ENCODE measurements at regions not wholly inside any gene's neighbourhood (a gene's known extent, or its start where the extent isn't known, plus 50 kb on each side); places are given as distances from the start of the nearest gene placed in this dataset.

DNA sequence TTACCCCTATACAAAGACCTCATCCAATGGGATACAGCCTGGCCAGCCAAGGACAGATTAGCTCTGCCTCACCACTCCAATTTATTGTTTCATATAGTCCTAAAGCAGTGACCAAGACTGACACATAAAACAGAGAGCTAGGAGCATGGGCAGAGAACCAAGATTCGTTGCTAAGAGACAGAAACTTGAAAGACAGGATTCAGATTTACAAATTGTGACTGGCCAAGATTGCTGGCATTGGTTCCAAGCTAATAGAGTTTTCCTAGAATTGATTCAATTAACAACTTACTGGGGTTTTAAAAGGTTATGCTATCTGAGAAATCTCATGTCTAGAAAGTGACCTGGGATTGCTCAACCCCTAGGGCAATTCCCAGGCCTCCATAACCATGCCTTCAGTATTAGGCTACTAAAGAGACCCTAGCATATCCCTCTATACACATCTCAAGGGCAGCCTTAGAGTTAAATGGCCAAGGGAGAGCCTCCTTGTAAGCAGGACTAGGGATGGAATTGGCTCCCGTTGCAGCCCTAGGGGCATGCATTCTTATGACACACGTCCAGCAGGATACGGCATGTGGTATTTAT lies 75.6 kb downstream of the ICOS start:
- no peak for FAIRE-seq
- no peak for DNase-seq (ENCODE audit: insufficient read length, low spot score)

DNA sequence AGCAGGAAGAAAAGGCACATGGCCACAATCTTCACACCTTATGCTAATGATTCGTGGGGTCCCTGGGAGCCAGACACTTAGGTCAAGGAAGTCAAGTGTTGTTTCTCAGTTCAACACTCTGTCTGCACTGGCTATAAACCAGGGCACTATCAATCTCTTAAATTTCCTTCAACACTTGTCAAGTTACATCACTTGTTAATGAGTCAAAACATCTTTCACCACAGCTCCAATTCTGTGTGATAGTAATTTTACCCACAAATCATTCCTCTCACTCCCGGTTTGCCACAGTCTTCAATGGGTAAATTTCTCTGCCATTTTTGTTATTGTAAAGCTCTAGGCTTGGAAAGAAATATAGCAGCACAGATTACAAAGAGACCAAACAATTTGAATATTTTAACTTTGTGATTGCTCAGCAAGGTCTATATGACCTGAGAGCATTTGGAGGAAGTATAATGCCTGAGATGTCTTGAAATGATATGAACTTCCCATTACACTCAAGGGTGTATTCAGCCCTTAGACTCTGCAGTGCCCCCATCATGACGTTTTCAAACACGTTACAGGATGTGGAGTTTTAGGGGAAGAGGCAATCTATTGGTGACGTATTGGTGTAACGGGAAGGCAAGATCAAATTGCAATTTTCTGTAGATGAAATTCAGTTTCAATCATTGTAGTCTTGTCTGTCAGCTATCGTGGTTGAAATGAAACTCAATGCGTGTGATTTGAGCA lies 78.7 kb downstream of the ICOS start:
- DNase-seq (ENCODE audit: insufficient read length, low spot score) (no peak), FAIRE-seq (no peak)

DNA sequence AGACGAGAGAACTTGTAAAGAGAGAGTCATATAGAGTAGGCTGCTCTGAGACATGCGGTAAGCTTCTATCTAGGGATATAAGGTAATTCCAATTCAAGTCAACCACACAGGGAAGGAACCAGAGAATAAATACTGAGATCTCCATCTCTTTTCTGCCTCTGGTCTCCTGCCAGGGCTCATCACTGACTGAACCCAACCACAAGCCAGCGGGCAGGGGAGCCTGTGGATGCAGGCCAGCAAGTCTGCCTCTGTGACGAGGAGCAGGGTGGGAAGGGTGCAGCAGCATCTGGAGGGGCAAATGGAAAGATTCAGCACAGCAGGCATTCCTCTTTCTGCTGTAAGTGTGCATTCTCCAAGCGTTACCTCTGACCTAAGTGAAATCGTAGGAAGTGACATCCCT lies 82.2 kb downstream of the ICOS start:
- DNase-seq (ENCODE audit: insufficient read length, low spot score) = no peak
- FAIRE-seq = no peak

DNA sequence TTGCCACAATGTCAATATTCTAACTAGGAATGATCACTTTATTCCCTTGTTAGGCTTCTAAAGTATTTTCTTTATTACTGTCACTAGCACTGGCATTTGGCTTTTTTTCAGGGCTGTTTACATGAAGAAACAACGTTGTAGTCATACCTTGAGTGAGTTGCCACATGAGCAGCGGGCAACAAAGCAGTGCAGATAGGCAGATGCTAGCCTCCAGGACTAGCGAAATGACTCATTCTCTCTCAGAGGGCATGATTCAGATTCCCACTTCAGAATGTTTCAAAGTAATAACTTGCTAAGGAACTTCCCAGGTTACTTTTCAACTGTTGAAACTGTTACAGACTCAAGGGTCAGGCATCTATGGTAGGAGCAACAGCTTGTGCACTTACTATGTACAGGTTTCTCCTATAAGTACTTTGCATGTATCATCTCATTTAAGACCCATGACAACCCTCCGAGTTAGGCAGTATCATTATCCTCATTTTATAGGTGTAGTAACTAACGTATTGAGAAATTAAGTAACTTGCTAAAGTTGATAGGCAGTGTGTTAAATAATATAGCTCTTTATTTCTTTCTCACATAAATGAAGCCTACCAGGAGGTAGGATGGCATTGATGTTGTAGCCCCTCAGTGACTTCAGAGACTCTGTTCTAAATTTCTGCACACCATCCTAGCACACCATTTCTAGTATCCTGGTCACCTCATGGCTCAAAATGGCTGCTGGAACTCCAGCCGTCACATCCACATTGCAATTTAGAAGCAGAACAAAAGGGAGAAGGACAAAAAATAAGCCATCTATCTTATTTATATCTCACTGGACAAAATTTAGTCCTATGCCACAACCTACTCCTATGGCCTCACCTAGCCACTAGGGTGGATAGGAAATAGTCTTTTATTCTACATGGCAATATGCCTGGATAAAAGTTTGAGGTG lies 83.3 kb downstream of the ICOS start:
- FAIRE-seq (peak; percentile 35), DNase-seq (ENCODE audit: insufficient read length, low spot score) (no peak)

DNA sequence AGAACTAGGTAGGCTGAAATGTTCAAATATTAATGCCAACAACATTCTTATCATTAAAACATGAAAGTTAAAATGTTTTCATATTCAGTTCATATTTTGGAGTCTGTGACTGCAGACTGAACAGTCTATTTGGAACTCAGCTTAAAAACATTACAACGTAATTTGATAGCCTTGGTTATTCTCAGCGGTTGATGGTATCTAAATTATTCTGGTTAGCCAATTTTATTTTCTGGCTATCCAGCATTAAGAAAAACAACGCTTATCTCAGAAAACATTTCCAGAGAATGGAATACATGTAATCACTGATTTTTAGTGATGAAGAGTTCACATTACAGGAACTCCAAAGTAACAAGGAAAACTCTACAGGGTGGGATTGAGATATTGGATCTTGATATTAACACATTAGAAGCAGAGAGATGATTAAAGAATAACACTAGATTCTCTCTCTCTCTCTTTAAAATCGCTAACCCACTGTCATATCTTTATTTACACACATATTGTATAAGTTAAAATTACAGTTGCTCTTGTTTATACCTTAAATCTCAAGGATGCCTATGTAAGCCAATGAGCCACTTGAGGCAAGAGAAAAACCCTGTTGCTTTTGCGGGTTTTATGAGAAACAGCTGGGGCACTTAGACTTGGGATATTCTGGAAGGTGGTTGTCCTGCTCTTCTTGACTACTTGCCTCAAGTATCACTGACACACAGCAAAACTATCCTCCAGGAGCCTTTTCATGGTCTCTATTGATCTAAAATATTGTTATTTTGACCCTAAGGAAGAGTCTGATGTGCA lies 84.9 kb downstream of the ICOS start:
- FAIRE-seq (no peak), DNase-seq (ENCODE audit: insufficient read length, low spot score) (no peak)

DNA sequence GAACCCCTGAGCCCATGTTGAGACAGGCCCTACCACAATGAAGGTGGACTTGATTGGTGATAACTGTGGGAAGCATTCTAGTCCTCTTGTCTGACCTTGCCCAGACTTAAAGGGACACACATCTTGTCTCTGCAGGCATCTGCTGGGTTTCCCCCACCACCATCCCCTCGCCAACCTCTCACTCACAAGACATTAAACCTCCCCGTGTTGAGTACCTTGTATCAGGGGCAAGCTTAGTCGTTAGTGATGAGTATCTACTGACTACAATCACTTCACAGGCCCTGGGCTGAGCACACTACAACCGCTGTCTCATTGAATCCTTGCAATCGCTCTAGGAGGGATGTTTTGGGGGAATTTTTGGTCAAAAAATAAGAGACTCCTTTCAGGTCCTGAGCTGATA lies 86.0 kb downstream of the ICOS start:
- FAIRE-seq (no peak), DNase-seq (ENCODE audit: insufficient read length, low spot score) (no peak)

DNA sequence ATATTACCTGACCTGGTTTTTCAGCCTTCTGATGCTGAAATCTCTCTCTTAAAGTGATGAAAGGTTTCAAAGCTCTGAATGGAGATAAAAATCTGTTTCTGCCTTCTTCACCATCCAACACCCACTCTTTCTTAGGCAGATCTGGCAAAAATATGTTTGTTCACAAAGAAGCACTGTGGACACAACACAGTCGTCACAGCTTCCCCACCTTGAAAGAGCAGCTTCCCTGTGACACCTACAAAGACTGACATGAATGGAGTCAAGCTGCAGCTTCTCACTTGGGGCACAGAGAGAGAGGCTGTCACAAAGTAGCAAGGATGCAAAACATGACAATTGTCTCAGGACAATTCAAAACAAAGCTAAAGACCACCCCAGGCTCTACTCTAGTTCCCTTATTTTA lies 86.5 kb downstream of the ICOS start:
- FAIRE-seq = peak; percentile 4

DNA sequence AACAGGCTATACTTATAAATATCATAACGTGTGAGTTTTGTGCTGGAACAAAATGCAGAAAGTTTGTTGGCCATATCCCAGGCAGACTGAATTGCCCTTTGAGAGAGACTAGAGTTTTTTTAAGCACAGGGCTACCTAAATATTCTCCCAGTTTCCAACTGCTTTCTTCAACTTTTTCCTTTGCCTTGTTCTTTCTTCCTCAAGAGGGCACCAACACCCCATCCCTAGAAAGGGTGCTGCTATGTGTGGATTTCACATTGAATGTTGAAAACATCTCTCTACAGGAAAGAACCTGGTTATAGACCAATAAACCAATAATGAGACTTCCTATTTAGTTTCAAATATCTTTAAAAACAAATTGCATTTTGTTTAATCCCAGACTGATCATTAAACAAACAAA lies 87.9 kb downstream of the ICOS start:
- FAIRE-seq = peak; percentile 87
- no peak for DNase-seq (ENCODE audit: insufficient read length, low spot score)

More for the DNA sequence above, 86.5 kb downstream of the ICOS start:
- DNase-seq (ENCODE audit: insufficient read length, low spot score) = no peak

DNA sequence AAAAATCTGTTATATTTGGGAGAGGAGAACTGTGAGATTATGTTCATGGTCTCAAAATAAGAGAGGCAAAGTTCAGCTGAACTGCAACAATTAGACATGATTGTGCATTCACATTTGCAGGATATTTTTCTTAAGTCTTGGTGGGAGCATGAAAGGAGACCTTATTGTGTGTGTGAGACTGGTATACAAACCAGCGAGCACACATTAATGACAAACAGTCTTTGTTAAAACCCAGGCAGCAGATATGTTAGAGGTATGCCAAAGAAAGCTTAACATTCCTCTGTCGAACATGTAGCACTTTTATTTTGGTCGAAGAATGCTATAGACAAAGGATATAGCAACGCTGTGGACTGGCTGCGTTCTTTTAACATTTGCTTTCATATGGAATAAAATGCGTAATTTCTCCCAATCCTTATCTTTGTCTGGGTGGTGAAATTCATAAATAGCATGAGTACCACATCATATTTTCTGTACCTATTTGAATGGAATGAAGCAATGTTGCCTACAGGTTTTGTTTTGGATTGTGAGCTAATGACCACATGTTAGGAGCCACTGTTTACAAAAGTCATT lies 88.4 kb downstream of the ICOS start:
- no peak for FAIRE-seq
- no peak for DNase-seq (ENCODE audit: insufficient read length, low spot score)

DNA sequence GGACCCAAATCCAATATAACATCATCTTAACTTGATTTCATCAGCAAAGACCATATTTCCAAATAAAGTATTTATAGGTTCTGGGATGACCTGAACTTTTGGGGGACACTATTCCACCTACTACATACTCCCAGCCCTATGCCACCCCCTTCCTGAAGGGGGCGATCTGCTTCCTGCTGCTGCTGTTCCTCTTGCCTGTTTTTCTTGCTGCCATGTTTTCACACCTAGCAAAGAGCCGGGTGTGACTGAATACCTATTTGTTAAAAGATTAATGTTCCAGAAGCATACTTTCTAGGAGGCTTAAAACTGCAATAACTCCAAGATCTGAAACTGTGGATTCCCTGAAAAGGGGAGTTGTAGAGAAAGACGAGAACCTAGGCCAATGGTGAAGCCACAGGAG lies 89.7 kb downstream of the ICOS start:
- DNase-seq (ENCODE audit: insufficient read length, low spot score) = no peak

DNA sequence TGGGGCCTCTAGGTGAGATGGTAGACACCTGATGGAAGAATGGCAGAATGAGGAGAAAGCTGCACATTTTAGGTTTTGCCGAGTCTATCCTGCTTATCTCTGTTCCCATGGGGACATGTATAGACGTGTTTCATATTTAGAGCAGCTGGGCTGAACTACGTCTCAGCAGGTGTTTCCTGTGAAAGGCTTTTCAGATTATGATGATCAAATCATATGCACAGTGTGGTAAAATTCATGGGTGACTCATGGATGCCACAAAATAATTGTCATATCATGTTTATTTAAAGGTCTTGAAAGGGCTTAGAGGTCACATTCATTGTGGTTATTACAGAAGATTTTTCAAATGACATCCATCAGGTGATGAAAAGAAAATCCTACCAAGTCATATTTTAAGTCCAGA lies 90.5 kb downstream of the ICOS start:
- DNase-seq (ENCODE audit: insufficient read length, low spot score) = peak; percentile 17
- peak; percentile 84 for FAIRE-seq

More for the DNA sequence above, 89.7 kb downstream of the ICOS start:
- FAIRE-seq = no peak

DNA sequence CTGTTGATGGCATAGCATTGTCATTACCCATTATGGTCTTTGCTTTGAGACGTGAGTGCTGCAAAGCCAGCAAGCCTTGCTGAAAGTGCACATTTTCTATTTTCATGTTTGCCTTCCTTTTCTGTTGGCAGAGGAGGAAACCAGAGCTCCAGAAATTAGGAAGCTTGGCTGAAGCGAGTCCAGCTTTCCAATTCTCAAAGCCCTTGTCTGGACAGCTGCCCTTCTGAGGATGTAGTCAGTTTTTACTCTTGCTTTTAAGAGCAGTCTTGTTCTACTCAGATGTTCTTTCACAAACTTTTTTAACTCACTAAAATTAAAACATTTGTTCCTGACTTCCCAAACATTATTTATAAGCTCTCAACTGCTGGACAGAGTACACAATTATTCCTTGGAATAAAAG lies 93.8 kb downstream of the ICOS start:
- no peak for DNase-seq (ENCODE audit: insufficient read length, low spot score)
- no peak for FAIRE-seq

DNA sequence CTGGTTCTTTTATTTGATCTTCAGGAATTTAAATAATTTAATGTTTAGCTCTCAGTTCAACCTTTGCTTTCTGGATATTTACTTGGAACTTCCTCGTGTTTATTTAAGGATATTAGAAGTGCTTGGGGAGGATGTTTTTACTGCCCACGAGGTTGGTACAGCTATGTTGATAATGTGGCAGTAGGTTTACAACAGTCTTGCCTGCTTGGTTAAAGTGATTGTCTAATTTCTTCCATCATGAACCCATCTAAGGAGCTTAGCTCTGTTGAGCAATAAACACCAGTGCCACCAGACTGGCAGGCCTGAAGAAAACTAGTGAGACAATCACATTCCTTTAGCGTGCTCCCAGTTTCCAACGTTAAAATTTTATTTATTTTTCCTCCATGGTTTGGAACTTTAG lies 94.5 kb downstream of the ICOS start:
- FAIRE-seq (no peak), DNase-seq (ENCODE audit: insufficient read length, low spot score) (no peak)

DNA sequence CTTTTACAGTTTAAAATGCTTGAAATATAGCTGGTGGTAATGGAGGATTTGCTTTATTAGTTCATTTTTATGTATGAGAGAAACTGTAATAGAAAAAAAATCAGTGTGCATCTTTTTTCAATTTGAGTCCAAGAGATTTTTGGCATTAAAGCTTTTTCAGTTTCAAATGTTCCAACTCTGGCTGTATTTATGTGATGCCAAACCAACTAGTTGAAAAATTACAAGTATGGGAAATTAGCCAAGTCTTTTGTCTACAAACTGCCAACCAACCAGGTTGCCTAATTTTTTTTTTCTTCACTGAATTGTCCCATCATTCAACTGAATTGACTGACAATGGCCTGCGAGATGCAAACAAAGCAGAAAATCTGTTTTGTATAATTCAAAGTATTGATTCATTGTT lies 95.7 kb downstream of the ICOS start:
- no peak for FAIRE-seq
- DNase-seq (ENCODE audit: insufficient read length, low spot score) = no peak

DNA sequence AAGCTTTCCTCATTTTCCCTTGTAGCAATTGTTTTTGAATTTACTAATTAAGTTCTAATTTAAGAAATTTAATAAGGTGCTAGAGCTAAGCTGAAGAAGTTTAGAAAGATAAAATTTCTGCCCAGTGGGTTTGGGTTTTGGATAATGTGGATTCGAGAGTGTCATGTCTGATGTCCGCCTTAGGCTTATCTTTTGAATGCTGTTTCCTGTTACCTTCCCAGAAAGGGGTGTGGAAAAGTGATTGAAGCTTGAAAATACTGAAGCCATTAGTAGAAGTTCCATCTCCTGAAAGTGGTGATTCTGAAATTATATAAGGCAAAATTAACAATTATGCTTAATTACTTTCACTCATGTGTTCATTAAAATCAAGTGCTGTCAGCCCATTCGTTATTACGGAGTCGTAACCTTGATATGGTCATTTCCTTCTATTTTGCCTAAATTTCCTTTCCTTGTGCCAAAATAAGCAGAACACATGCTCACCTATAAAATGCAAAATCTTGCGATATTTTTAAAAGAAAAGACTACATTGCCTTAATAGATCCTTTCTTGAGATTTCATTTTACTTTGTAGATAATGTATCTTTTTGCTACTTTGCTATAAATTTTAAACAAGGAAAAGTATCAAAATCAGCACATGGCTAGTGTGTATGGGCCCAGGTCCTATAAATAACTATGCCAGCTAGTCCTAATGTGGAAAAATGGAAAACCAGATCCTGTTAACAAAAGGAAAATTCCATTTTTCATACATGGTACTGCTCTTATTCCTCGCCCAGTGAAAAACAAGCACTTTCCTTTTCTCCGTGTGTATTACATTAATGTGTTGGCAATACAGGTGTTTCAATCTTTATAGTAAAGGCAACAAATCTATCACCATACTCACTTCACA lies 97.3 kb downstream of the ICOS start:
- no peak for DNase-seq (ENCODE audit: insufficient read length, low spot score)
- no peak for FAIRE-seq

DNA sequence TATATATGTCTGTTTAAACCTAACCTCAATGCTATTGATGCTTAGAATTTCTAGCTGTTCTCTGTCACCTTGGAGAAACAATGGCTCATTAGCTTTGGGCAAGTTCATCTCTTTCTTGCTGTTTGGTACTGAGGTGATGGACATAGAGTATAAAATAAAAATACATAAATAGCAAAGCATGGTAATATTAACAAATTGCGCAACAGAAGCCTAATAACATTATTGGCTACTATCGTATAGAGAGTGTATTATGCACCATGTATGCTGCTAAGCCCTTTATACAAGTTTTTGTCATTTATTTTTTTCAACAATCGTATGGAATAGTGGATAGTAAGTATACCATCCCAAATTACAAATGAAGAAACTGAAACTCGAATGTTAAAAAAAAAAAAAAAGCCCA lies 100.1 kb downstream of the ICOS start:
- DNase-seq (ENCODE audit: insufficient read length, low spot score) = no peak
- no peak for FAIRE-seq

DNA sequence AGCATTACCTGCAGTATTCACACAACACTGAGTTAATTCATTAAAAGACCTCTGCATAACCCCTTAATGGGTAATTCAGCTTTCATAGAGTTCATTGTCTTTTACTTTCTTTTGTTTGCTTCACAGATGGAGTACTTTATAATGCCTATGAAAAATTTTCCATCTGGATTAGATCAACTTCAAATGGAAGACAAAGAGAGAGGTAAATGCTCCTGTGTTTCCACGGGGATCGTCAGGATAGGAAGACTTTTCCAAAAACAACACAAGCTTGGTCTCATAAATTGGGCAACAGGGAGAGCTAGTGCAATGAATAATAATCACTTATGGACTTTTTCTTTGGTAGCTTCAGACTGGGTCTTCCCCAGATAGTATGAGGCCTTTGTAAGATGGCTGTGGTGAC lies 100.7 kb downstream of the ICOS start:
- no peak for DNase-seq (ENCODE audit: insufficient read length, low spot score)
- FAIRE-seq = no peak

DNA sequence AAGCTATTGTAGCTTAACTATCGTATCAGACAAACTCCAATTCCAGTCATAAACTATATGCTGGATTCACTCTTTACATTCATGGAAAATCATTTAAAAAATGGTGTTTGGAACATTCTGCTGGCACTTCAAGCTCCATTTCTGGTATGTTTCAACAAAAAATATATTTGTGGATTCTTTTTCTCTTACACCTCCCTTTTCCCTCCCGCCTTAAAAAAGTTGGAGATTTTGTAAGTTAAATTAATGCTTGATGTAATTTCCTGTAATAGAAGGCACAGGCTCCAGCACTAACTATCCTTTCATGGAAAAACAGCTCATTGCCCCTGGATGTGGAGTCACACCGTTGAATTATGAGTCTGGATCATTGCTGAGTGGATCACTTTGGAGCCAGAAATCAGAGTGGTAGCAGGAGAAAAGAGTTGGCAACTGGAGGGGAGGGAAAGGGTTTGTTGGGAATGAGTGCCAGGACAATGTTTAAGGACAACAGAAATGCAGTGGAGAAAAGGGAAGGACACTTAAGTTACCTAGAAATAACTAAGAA lies 102.8 kb downstream of the ICOS start:
- no peak for FAIRE-seq

DNA sequence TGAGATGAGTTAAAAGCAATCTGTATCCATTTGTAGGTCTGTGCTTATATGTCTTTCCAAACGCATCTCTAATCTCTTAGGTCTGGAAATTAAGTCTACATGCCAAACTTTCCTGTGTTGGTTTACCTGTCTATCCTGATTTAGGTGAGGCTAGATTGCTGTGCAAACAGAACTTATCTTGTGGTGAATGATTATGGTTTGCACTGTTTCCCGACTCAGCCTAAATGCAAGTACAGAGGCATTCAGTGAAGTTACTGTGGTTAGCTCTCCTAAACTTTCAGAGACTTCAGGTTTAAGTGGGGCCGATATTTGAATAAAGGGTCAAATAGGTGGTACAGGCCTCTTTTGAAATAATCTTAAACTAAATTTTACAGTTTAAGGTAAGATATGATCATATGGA lies 103.5 kb downstream of the ICOS start:
- FAIRE-seq = no peak
- no peak for DNase-seq (ENCODE audit: insufficient read length, low spot score)

More for the DNA sequence above, 102.8 kb downstream of the ICOS start:
- DNase-seq (ENCODE audit: insufficient read length, low spot score) = no peak

Measured in GM19239 (cell line).